ENCODE measurements at regions not wholly inside any gene's neighbourhood (a gene's known extent, or its start where the extent isn't known, plus 50 kb on each side); places are given as distances from the start of the nearest gene placed in this dataset.

DNA sequence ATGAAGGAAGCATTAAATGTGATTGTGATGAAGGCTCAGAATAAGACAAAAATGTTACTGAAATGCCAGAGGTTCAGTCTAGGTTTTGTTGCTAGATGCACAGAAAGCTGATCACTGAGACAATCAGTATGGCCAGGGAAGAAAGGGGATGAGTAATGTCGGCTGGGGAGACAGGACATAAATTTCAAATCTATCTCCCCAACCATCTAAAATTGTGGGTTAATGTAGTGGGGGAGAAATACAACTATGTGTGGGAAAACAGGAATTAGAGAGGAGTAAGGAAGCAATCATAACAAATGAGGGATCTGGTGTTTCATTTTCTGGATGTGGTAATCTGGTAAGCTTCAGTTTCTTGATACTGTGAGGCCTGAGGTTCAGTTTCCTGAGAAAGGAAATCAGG is 1111.0 kb downstream of the XPNPEP1 start:
- no peak overlapping the region for H4K5ac ChIP-seq (ENCODE audit: low read depth, low read length)
- H4K8ac ChIP-seq (ENCODE audit: low read depth in 2 of 2, low read length in 2 of 2): no peak overlapping the region

More for the DNA sequence above, 1111.0 kb downstream of the XPNPEP1 start:
- Histone ChIP-seq H2BK120ac (ENCODE audit: low read depth, low read length) (no peak overlapping the region), H3K9ac (ENCODE audit: low read depth, low read length) (no peak overlapping the region), H2BK15ac (ENCODE audit: low read depth, low read length) (no peak overlapping the region), H2AK5ac (ENCODE audit: low read depth, low read length) (no peak overlapping the region), H2AK9ac (replicated peaks; ENCODE audit: low read depth, low read length, poor library complexity) (no peak overlapping the region), H3K4me3 (ENCODE audit: insufficient read depth, low read depth, low read length) (no peak overlapping the region), H3K18ac (ENCODE audit: low read depth, low read length) (no peak overlapping the region), H3K56ac (ENCODE audit: extremely low read depth, insufficient read depth, low read length) (no peak overlapping the region), H3K4me2 (ENCODE audit: low read depth, low read length) (no peak overlapping the region), H3K79me1 (ENCODE audit: low read depth in 1 of 2, low read length in 2 of 2) (no peaks in the 10 kb centered on the region), H3K14ac (replicated peaks; ENCODE audit: low read depth, low read length) (no peak overlapping the region), H3K27me3 (ENCODE audit: control insufficient read depth, insufficient read depth, low read length) (no peaks in the 10 kb centered on the region), H3K23ac (ENCODE audit: low read depth, low read length) (no peak overlapping the region), H3K9me3 (ENCODE audit: control insufficient read depth, insufficient read depth, low read length) (peaks cover 3% of the 10 kb centered on the region; the same call in 1 of the 2 replicates), H4K91ac (ENCODE audit: insufficient read depth, low read depth, low read length) (no peak overlapping the region), H3K27ac (ENCODE audit: insufficient read depth, low read length) (no peak overlapping the region), H2BK5ac (ENCODE audit: low read depth, low read length, poor library complexity, severe bottlenecking) (no peak overlapping the region), H2AFZ (replicated peaks; ENCODE audit: low read length, poor library complexity) (no peak overlapping the region), H3K4me1 (ENCODE audit: control insufficient read depth, insufficient read depth, low read length) (no peaks in the 10 kb centered on the region), H4K20me1 (ENCODE audit: insufficient read depth, low read length) (no peaks in the 10 kb centered on the region), H3K9me1 (ENCODE audit: insufficient read depth, low read length) (no peaks in the 10 kb centered on the region), H3K36me3 (ENCODE audit: control insufficient read depth, insufficient read depth, low read length) (no peaks in the 10 kb centered on the region), H2BK20ac (ENCODE audit: low read depth, low read length) (no peak overlapping the region), H3K4ac (ENCODE audit: low read depth, low read length) (no peak overlapping the region)
- ATAC-seq (ENCODE audit: low read depth) (no peak), DNase-seq (no peak)
- TF ChIP-seq, protein P1, sequence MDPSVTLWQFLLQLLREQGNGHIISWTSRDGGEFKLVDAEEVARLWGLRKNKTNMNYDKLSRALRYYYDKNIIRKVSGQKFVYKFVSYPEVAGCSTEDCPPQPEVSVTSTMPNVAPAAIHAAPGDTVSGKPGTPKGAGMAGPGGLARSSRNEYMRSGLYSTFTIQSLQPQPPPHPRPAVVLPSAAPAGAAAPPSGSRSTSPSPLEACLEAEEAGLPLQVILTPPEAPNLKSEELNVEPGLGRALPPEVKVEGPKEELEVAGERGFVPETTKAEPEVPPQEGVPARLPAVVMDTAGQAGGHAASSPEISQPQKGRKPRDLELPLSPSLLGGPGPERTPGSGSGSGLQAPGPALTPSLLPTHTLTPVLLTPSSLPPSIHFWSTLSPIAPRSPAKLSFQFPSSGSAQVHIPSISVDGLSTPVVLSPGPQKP (IDR thresholded peaks at IDR 0.05; ENCODE audit: borderline replicate concordance, low read depth, low read length): no peak
- TF ChIP-seq SMC3 (IDR thresholded peaks at IDR 0.05; ENCODE audit: low read depth, low read length) (no peak), POLR2A (IDR thresholded peaks at IDR 0.05; ENCODE audit: low read depth, low read length) (no peak), RAD21 (IDR thresholded peaks at IDR 0.05; ENCODE audit: low read length) (no peak), RCOR1 (IDR thresholded peaks at IDR 0.05; ENCODE audit: insufficient replicate concordance, low read length) (no peak), MAZ (IDR thresholded peaks at IDR 0.05; ENCODE audit: borderline replicate concordance, low read depth, low read length) (no peak), MXI1 (IDR thresholded peaks at IDR 0.05; ENCODE audit: borderline replicate concordance, low read depth, low read length) (no peak), NFE2L2 (IDR thresholded peaks at IDR 0.05; ENCODE audit: low read depth, low read length) (no peak), MAFK (IDR thresholded peaks at IDR 0.05; ENCODE audit: low read depth, low read length) (no peak), CEBPB (IDR thresholded peaks at IDR 0.05; ENCODE audit: low read depth, low read length) (no peak), RFX5 (IDR thresholded peaks at IDR 0.05; ENCODE audit: low read depth, low read length) (no peak), CHD1 (IDR thresholded peaks at IDR 0.05; ENCODE audit: low read depth, low read length) (no peak), BHLHE40 (IDR thresholded peaks at IDR 0.05; ENCODE audit: low read depth, low read length) (no peak)
- TF ChIP-seq, protein P2, sequence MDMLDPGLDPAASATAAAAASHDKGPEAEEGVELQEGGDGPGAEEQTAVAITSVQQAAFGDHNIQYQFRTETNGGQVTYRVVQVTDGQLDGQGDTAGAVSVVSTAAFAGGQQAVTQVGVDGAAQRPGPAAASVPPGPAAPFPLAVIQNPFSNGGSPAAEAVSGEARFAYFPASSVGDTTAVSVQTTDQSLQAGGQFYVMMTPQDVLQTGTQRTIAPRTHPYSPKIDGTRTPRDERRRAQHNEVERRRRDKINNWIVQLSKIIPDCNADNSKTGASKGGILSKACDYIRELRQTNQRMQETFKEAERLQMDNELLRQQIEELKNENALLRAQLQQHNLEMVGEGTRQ (IDR thresholded peaks at IDR 0.05; ENCODE audit: low read depth, low read length): no peak
- no TSS peak for BruUV-seq (replicated peaks)
- intact Hi-C loops (cut with micrococcal nuclease) (no loop called here), in situ Hi-C loops (cut with MboI; ENCODE audit: low sequenced_read_pairs) (no loop called here), dilution Hi-C loops (cut with HindIII; ENCODE audit: low sequenced_read_pairs, unreplicated experiment) (no loop called here)
- WGBS, 2 experiments (ENCODE audit: extremely low coverage in 2 of 2, insufficient read length in 1 of 2): no CpG with 5 or more reads among the region's 1 CpG
- ChIA-PET CTCF (no interaction called here), POLR2A (ENCODE audit: unreplicated experiment) (no interaction called here)

All from IMR-90 (cell line).